CD4-positive, alpha-beta T cell treated with Interleukin-4 for 4 hours (primary cell): ENCODE measurements at regions not wholly inside any gene's neighbourhood (a gene's known extent, or its start where the extent isn't known, plus 50 kb on each side); places are given as distances from the start of the nearest gene placed in this dataset.

ENCODE experiments used
- DNase-seq: peaks from one replicate; pipeline ENCODE4 v3.0.0-alpha.2; 2020

DNA sequence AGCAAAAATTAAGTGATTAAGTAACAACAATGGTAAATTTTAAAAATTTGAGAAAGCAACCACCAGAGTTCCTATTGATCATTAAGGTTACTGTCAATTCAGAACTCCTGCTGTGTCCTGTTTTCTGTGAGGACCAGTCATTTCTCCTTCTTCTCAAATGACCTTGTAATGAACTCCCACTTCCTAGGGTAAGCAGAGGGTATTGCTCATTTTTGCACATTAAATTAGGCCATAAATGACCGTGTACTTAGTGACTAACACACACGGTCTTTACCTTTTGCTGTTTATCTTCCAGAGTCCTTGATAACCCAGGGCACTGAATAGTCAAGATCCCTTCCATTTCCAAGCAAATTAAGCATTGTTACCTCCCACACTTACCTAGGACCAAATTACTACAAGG is 227.5 kb upstream of the LYPLAL1 start:
- DNase-seq, result no peak

DNA sequence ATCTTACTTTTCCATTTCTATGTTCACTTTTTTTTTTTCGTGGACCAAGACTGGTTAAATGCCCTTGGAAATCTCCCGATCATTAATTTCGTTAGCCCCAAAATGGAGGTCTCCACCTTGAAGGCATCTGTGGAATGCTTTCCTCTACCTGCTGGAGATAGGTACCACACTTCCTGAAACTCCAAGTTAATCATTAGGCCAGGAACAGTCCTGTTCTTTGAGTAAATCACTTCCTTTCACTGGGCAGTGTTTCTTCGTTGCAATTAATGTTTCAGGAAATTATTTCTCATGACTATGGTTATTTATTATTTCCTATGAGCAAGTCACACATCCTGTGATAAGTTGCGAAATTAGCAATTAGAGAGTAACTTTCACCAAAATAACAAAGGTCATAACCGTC is 225.2 kb upstream of the LYPLAL1 start:
- DNase-seq, result no peak

DNA sequence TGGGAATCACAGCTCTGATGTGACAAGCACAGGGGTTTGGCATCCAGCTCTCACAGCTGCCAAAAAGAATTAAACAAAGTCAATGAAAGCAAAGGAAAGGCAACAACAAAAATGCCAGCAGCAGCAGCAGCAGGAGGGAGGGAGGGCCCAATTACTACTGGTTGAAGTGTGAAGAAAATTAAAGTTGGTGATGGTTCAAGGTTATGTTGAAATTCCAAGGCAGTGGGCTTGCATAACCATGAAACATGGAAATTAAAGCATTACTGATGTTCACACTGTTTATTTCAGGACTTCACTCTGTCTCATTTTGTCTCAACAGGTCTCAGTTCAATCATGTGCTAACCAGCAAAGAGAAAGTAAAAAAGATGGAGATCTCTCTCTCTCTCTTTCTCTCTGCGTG is 220.3 kb upstream of the LYPLAL1 start:
- no peak for DNase-seq

DNA sequence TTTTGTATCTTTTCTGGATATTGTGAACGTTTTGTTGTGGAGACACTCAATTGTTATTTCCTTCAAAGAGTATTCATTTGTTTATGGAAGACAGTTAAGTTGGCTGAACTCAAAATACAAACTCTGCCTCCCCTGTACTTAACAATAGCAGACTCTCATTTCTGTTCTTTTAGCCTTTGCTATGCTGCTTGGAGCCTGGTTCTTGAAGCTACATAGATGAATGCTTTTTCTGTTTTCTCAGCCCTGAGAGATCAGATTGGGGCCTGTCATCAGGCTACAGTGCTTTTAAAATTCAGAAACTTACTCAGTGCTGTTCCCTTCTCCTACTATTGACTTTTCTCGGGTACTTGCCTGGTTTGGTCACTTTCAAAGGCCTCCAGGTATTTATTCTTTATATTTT is 215.7 kb upstream of the LYPLAL1 start:
- no peak for DNase-seq

DNA sequence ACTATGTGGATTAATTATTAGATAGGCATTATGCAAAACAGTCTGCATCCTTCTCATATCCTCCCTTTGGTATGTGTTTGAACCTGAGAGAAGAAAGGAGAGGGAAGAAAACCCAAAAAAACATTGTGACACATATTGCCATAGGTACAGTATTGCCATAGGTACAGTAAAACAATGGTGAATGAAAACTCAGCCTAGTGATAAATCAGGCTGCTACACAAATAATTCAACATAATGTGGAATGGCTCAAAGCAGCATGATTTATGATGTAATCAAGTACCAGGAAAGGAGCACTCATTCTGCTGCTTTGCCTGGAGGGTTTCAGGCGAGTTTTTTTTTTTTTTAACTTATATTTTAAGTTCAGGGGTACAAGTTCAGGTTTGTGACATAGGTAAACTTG is 213.9 kb upstream of the LYPLAL1 start:
- DNase-seq, result no peak

DNA sequence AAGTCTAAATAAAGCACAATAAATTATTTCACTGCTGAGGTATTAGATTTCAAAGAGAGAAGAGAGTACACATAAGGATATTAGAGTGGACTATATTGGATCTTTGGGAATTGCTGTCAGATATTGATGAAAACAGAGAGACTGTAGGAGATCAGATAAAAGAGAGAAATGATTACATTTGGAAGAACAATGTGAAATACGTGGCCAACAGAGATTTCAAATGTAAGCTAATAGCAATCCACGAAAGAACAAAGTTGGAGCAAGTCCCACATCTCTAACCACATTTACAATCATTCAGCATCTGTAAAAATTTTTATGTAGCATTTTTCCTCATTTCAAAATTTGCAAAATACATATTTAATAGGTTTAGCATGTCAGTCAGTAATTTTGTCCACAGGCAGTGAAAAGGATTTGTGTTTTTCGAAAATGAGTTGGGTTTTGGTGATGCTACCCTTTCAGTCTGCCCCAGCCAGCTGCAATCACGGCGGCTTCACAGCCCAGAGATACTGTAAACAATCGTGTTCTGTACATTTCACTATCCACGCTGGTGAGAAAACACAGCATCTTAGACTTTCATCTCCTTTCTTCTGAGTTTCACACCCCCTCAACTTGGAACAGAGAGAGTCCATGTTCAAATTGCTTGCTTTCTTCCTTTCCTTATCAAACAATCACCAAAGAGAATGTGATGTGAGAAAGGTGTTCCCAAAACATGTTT is 209.1 kb upstream of the LYPLAL1 start:
- DNase-seq, result no peak

DNA sequence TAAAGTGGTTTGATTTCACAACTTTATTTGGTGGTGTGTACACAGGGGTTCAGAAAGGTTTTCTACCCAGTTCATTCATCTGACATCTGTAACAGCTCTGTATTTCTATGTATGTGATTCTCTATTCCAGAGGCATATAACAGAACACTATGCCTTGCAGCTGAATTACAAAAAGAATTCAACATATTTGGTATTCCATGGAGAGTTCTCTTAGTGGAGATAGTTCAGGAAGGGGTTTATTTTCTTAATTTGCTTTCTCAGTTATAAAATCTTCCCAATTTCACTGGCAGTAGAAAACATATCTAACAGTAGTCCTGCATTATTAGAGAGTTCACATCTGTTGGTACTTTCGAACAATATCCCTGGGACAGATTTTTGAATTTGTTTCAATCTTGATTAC is 207.9 kb upstream of the LYPLAL1 start:
- no peak for DNase-seq

DNA sequence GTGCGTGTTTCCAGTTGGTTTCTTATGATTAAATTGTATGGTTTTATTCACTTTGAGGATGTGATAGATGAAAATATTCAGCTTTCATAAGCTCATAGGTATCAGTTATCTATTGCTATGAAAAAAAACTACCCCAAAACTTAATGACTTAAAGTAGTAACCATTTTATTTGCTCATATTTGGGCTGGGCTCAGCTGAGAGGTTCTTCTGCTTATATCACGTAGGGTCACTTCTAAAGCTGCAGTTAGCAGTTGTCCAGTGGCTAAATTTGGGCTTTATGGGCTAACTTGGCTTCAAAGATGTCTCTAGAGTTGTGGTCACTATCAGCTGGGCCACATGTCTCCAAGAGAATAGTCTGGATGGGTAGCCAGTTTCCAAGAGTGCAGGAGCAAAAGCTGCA is 206.4 kb upstream of the LYPLAL1 start:
- DNase-seq, result no peak

DNA sequence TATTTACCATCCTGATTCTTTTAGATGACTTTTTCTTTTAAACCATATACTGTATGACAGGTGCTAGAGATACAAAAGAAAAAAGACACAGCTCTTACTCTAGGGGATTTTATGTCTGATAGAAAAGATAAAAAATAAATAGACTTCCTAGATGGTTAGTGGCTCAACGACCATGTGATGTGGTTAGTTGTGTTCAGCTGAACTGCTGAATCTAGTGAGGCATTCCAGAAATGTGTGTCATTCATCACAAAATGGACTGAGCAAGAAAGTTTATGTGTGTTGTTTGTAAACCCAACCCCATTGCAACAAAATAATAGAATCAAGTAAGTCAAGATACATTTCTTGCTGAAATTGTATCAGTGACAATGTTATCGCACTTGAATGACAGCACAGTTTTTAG is 205.8 kb upstream of the LYPLAL1 start:
- DNase-seq, result no peak

DNA sequence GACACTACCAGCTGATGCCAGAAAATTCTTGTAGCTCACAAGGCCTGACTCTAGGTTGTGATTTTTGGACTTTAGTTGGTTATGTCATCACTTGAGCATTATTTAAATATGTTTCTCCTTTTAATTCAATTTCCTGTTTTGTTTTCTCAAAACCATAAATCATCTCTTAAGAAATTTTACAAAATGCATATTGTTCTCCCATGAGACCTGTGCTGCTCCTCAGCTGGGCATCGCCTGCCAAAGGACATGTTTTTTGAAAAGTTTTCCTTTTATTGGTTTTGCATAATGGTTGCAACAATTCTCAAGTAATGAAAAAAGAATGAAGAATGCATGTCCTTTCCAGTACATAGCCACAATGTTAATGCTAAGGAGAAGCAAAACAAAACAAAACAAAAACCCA is 204.7 kb upstream of the LYPLAL1 start:
- no peak for DNase-seq

DNA sequence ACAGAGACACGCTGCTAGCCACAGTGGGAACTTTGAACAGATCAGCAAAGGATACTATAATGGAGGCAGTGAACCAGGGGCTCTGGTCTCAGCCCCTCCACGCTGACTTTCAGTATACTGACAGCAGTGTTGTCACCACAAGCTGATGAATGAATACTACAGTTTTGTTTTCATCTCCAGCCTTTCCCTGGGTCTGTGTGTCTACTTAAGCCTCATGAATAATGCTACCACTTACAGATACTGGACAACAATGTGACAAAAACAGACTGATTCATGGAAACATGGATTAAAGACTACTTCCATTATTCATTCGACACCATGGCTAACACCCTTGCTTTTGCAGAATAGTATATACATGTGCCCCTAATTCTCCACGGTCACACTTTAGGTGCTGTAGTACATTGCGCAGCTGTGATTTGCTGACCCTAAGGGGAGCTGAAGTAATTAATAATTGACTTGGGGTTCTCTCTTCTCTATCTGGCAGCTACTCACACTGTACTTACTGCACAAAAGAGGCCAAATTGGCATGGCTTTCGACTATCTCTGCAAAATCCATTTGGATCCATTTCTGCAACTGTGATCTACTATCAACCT is 203.2 kb upstream of the LYPLAL1 start:
- no peak for DNase-seq

DNA sequence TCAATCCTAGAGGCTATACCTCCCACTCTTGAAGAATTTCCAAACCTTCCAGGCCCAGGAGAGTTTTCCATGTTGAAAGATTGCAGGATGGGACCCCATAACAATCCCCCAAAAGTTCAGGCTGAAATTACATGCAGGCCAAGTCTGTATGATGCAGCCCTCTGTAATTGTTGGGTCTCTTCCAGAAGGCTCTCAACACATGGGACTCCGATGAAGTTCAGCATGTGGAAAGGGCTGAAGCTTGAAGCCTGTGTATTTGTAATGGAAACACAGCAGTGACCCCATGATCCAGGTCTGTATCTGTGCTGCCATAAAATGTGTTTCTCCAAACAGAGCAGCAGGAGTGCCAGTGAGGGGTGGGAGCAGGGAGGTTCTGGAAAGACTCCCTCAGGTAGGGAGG is 202.5 kb upstream of the LYPLAL1 start:
- DNase-seq, result no peak

DNA sequence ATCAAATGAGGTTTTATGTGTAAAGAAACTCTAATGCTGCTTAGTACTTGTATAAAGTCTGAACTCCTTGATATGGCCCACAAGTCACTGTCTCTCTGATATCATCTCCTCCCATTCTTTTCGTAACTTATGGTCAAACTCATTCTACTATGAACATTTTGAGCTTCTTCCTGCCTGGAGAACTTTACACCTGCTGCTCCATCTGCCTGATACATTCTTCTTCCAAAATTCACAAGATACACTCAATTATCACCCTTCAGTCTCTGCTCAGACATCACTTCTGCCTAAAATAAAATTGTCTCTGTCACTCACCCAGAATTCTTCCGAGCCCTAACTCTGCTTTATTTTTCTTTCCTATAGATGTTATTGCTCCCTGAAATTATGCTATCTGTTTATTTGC is 192.8 kb upstream of the LYPLAL1 start:
- DNase-seq, result no peak

DNA sequence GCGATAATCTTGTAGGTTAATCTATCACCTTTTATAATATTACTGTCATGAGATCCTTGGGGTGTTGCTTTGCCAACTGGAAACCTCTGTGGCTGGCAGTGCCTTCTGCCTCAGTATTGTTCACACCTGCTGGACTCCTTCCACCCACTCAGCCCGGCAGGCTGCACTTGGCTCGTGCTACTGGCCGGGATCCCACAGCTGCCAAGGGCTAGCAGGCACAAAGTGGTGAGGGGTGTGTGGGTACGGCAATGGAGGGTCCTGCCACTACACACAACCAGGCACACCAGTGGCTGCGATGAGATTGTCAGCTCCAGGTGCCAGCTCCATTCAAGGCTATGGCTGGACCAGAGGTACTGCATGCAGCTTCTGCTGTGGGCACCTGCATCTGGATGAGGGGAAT is 191.2 kb upstream of the LYPLAL1 start:
- no peak for DNase-seq

DNA sequence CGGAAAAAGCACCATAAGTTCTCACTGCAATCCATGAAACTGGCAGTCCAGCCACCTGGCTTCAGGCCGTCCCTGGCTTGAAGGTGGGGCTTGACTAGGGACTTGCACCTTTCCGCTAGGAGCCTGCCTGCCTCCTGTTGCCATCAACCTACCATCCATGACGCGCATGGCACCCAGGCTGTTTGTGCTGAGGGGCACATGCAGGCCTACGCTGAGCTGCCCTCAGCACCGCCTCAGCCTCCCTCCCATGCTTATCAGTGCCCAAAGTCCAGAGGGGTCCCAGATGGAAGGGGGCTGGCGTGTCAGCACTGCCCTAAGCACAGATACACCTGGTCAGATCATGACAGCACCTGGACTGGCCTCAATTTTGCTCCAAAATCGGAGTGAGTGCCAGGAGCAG is 190.2 kb upstream of the LYPLAL1 start:
- no peak for DNase-seq

DNA sequence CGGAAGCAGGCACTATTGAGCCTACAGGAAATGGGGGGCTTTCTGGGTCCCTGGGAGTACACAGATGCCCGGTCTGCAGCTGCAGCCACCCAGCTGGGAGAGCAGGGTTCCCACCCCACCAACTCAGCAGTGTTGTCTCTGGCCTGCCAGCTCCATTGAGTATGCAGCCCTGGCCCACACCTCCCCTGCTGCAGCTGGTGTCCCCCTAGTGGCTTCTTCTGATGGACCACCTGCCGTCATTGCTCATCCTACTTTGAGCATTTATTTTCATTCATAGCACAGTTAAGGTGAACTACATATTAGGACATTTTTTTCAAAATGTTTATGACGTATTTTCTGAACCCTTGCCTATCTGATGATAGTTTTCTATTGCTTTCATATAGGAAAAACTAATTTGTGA is 189.8 kb upstream of the LYPLAL1 start:
- DNase-seq, result no peak

DNA sequence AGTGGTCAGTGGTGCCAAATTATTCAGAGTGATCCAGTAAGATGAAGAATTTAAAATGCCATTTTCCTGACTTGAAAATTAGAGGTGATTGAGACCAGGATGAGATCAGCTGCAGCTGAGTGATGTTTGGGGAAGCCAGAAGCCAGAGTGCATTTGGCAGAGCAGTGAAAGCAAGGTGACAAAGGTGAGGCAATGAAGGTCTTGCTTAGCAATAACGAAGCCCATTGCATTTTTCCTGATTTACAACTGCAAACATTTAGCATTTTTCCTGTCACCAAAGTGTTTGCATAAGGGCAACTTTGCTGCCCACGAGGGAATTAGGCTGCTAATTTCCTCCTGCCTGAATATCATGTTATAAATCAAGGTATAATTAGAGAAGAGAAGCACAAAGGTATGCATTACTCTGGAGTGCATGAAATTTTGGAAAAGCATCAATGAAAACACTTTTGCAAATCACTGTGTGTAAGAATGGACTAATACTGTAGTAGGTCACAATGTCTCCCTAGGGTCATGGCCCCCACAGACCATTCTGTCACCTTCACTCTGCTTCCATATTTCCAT is 188.2 kb upstream of the LYPLAL1 start:
- no peak for DNase-seq

DNA sequence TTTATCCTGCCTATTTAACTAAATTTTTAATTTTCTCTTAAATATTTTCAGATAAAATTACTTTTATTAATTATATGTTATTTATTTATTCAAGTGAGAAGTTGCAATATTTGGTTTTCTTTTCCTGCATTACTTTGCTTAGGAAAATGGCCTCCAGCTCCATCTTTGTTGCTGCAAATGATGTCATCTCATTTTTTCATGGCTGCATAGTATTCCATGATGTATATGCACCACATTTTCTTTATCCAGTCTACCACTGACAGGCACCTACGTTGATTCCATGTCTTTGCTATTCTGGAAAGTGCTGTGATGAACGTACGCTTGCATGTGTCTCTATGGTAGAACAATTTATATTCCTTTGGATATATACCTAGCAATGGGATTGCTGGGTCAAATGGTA is 186.9 kb upstream of the LYPLAL1 start:
- no peak for DNase-seq

DNA sequence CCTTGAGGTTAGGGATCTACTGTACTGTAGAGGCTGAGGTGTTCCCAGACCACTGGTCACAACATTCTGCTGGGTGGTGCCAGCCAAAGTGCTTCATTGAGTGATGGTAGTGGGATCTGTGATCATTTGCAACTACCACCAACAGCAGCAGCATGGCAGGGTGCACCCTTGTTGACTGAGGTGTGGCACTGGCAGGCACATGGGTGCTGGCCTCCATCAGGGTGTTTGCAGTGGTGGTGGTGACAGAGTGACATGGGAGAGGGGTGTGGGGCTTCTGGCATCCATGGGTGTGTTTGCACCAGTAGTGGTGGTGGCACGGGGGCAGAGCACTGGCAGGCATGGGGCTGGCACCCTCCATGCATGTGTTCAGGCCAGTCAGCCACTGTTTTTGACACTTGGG is 183.7 kb upstream of the LYPLAL1 start:
- DNase-seq, result no peak

DNA sequence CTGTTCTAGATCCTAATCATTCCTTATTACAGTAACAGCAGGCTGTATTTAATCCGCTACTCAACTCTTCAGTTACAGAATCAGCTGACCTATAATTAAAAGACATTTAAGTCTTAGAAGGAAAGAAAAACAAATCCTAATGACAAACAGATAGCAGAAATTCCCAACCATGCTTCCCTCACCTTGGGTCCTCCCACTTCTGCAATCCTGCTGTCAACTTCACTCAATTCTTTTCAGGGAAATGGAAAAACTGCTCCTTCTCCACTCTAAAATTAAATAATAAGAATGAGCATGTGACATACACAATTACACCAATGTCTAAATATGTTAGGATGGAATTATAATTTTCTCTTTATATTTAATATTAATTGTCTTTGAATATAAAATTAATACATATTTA is 182.6 kb upstream of the LYPLAL1 start:
- no peak for DNase-seq

DNA sequence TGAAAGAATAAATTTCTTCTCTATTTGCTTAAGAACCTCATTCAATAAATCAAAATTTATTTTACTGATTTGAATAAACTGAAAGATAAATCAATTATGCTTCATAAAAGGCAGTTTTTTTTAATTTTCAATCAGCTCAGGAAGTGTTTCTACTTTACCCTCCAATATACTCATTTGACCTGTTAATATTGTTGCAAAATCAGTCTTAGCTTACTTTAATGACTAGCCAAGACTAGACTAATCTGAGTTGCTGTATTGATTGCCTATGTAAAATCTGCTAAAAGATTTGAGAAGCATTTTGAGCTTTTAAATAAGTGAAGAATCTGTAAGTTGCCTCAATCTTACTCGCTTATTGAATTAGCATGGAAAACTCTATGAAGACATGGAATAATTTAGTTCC is 179.1 kb upstream of the LYPLAL1 start:
- DNase-seq, result no peak

DNA sequence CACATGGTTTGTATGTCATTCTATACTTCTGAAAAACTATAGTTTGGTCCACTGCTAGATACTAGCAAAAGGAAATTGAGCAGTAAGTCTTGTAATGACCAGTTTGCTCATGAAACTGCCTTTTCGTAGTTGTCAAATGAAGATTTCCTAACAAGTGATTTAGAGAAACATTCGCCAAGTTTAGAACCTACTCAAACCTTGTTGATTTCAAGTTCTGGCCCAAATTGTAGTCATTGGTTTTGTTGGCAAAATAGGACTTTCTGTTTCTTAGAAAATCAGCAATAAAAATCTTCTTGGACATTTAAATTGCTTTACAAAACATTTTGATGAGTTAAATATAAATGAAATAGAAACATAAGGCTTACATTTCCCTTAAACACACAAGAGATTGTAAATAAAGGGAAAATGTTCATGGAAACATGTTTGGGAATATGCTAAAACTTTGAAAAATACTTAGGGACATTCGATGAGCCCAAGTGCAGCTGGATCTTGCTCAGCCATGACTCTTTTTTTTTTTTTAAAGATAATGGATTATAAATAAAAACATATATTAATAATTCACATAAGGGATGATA is 178.5 kb upstream of the LYPLAL1 start:
- no peak for DNase-seq

DNA sequence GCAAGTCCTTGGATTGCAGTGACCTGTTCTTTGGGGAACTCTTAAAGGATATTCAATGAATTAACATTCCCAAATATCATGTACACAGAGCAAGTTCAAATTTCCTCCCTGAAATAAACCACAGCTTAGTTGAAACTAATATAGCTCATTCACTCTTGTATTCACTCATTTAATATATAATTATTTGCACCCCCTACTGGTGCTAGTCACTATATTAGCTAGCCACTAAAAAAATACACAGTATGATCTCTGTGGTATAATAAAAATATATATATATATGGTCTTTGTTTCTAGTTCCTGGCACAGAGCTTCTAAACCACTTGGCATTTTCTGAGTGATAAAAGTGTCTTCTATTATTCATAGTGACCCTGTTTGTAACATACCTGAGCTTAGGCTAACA is 177.3 kb upstream of the LYPLAL1 start:
- no peak for DNase-seq

DNA sequence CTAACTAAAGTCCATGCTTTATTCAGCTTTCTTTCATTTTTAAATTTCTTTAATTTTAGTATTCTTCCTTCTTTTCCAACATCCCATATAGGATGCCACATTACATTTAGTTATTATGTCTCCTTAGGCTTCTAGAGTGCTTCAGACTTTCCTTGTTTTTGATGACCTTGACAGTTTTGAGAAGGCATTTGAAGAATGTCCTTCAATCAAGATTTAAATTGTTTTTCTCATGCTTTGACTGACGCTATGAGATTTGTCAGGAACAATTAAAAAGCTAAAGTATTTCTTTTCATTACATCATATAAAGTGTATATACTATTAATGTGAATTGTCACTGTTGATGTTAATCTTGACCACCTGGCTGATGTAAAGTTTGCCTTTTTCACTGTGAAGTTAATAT is 173.7 kb upstream of the LYPLAL1 start:
- no peak for DNase-seq

DNA sequence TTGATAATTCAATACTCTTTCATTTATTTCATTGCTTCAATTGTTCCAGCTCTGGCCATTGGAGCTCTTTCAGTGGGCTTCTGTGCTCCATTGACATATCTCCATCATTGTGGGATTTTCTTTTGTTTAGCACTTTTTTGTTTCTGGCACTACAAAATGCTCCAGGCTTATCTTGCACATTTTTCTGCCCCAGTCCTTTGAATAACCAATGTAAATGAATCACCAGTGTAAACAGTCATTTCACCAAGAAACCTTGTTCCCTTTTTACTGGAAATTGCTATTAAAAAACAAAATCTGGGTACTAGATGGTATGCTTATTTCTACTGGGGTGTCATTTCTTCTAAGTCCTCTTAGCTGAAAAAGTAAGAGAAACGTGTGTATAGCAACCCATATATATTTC is 173.0 kb upstream of the LYPLAL1 start:
- no peak for DNase-seq
